Naive thymus-derived CD4-positive, alpha-beta T cell (primary cell): ENCODE measurements at regions not wholly inside any gene's neighbourhood (a gene's known extent, or its start where the extent isn't known, plus 50 kb on each side); places are given as distances from the start of the nearest gene placed in this dataset.

Source experiments
- ATAC-seq: fragments of 150-1000 bp; cut with Tn5 transposase; 2 replicates; pipeline ENCODE4 v1.10.0; 2021; ENCODE audit warnings: mild to moderate bottlenecking, moderate library complexity
- CTCF ChIA-PET: fragments of 350-600 bp; sonication (Branson Sonifier 250); formaldehyde crosslinking; loops from one replicate; lab custom pipeline; 2021; ENCODE audit warnings: antibody characterized with exemption; lab: Charles Lee
- POLR2A ChIA-PET: fragments of 350-600 bp; sonication (Branson Sonifier 250); formaldehyde crosslinking; loops from one replicate; lab custom pipeline; 2021; ENCODE audit warnings: antibody characterized with exemption, inconsistent platforms; lab: Charles Lee
- DNase-seq, 9 donors: peaks; one replicate each; pipeline versions ENCODE4 v3.0.0 to v3.0.0-alpha.2; 2020 to 2022; ENCODE audit warnings: mixed read lengths in 1 of 9
- H3K27ac ChIP-seq: one replicate; pipeline ENCODE4 v1.7.0; 2013; ENCODE audit warnings: mild to moderate bottlenecking, low read depth, low read length, moderate library complexity
- H3K27me3 ChIP-seq, 2 donors: one replicate each; pipeline ENCODE4 v1.7.0; 2013; ENCODE audit warnings: low read length in 2 of 2, mild to moderate bottlenecking in 2 of 2, moderate library complexity in 2 of 2; ENCODE audit not compliant: control insufficient read depth in 2 of 2, insufficient read depth in 2 of 2
- H3K36me3 ChIP-seq, 3 experiments: 1 replicate in 2 of 3; 2 replicates in 1 of 3; pipeline ENCODE4 v1.7.0; 2013; ENCODE audit warnings: low read length in 3 of 3, mild to moderate bottlenecking in 3 of 3, moderate library complexity in 1 of 3; ENCODE audit not compliant: insufficient read depth in 3 of 3, control insufficient read depth in 2 of 3
- H3K4me1 ChIP-seq, 2 donors: one replicate each; pipeline ENCODE4 v1.7.0; 2013; ENCODE audit warnings: low read length in 2 of 2, mild to moderate bottlenecking in 2 of 2, moderate library complexity in 1 of 2; ENCODE audit not compliant: control insufficient read depth in 2 of 2, insufficient read depth in 2 of 2
- H3K4me3 ChIP-seq: 2 replicates; pipeline ENCODE4 v1.7.0; 2013; ENCODE audit warnings: mild to moderate bottlenecking, low read length
- H3K9me3 ChIP-seq, 3 experiments: 1 replicate in 2 of 3; 2 replicates in 1 of 3; pipeline ENCODE4 v1.7.0; 2013; ENCODE audit warnings: low read length in 3 of 3; ENCODE audit not compliant: control insufficient read depth in 2 of 3
- H3K27ac Mint-ChIP-seq, 9 donors: one replicate each; pipeline ENCODE4 v1.8.0; 2020 to 2022; ENCODE audit warnings: mixed read lengths in 9 of 9, mild to moderate bottlenecking in 8 of 9, moderate library complexity in 5 of 9, inconsistent platforms in 2 of 9
- H3K27me3 Mint-ChIP-seq, 5 donors: one replicate each; pipeline ENCODE4 v1.8.0; 2021 to 2022; ENCODE audit warnings: mixed read lengths in 5 of 5, mild to moderate bottlenecking in 1 of 5
- H3K36me3 Mint-ChIP-seq, 5 donors: one replicate each; pipeline ENCODE4 v1.8.0; 2020 to 2022; ENCODE audit warnings: mixed read lengths in 5 of 5, mild to moderate bottlenecking in 3 of 5, inconsistent platforms in 1 of 5
- H3K4me1 Mint-ChIP-seq, 7 donors: one replicate each; pipeline ENCODE4 v1.8.0; 2020 to 2022; ENCODE audit warnings: mixed read lengths in 7 of 7, mild to moderate bottlenecking in 3 of 7, inconsistent platforms in 1 of 7
- H3K4me3 Mint-ChIP-seq, 10 donors: one replicate each; pipeline ENCODE4 v1.8.0; 2020 to 2022; ENCODE audit warnings: mild to moderate bottlenecking in 10 of 10, mixed read lengths in 10 of 10, moderate library complexity in 6 of 10, inconsistent platforms in 2 of 10
- H3K9me3 Mint-ChIP-seq, 11 donors: one replicate each; pipeline ENCODE4 v1.8.0; 2020 to 2022; ENCODE audit warnings: mixed read lengths in 11 of 11, mild to moderate bottlenecking in 4 of 11, inconsistent platforms in 1 of 11, moderate library complexity in 1 of 11
- intact Hi-C, 2 donors: fragments of 100-400 bp; cut with micrococcal nuclease; formaldehyde crosslinking; loops; one replicate each; pipeline ENCODE4 v1.15.1; 2023

DNA sequence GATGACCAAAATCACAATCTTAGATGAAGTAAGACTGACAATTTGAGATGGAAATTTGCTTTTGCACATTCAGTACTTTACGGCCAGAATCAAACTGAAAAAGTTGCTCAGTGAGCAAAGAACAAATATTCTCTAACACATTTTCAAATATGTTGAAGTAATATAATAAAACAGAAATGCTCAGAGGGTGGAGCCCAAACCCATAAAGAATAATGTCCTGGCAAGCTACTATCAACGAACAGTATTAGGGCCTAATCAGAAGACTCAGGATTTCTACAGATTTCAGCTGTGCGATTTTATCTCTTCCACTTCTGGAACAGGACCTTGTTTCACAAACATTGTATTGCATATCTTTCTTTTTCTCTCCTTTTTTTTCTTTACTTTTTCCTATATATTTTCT lies 505.0 kb downstream of the TECRL start:
- CTCF ChIA-PET, result no interaction called here
- Histone ChIP-seq H3K36me3 (no peaks in the 10 kb centered on the region), H3K9me3 (no peaks in the 10 kb centered on the region), H3K4me1 (no peaks in the 10 kb centered on the region), H3K27me3 (no peaks in the 10 kb centered on the region), H3K27ac (no peak overlapping the region), H3K4me3 (no peak overlapping the region)
- no peak overlapping the region for H3K27ac Mint-ChIP-seq
- H3K4me3 Mint-ChIP-seq, result no peak overlapping the region
- H3K36me3 Mint-ChIP-seq, result no peaks in the 10 kb centered on the region
- POLR2A ChIA-PET, result interaction anchor here (0.6 kb wide), 1 partner anchor 30 kb away, joined by 3 read pairs; no protein-coding TSS in a partner anchor
- DNase-seq (no peak), ATAC-seq (no peak)
- H3K4me1 Mint-ChIP-seq, result no peaks in the 10 kb centered on the region
- no peaks in the 10 kb centered on the region for H3K27me3 Mint-ChIP-seq
- intact Hi-C loops, result no loop called here
- H3K9me3 Mint-ChIP-seq, result peaks cover 3 to 31% (median 8%) of the 10 kb centered on the region in 11 donors

DNA sequence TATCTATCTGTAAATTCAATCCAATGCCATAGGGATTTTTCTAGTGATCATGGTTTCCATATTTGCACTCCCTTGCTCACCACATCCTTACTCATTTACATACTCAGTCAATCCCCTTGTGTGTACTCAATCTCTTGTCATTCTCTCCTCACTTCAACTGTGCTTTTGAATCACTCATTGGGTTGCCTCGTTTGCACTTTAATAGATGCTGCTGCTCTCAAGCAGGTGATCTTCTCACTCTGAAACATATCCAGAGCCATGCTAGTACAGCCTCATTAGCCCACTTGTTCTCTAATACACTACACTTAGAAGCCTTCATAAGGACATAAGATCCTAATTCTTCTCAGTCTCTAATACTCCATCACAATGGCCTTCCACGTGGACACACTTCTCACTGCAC lies 507.9 kb downstream of the TECRL start:
- POLR2A ChIA-PET, result no interaction called here
- Histone ChIP-seq H3K27me3 (no peaks in the 10 kb centered on the region), H3K36me3 (no peaks in the 10 kb centered on the region), H3K4me3 (no peak overlapping the region), H3K27ac (no peak overlapping the region), H3K4me1 (no peaks in the 10 kb centered on the region), H3K9me3 (no peaks in the 10 kb centered on the region)
- Mint-ChIP-seq H3K4me3 (no peak overlapping the region), H3K9me3 (peaks cover 3 to 35% (median 12%) of the 10 kb centered on the region in 11 donors), H3K4me1 (no peaks in the 10 kb centered on the region), H3K27me3 (no peaks in the 10 kb centered on the region), H3K27ac (no peak overlapping the region), H3K36me3 (no peaks in the 10 kb centered on the region)
- intact Hi-C loops, result no loop called here
- CTCF ChIA-PET, result no interaction called here
- ATAC-seq, result no peak
- no peak for DNase-seq

GRCh38 chr4:63898961-63899360 lies 510.3 kb downstream of the TECRL start:
- H3K27me3 ChIP-seq, result no peaks in the 10 kb centered on the region
- no peak overlapping the region for H3K4me3 ChIP-seq
- H3K27ac ChIP-seq, result no peak overlapping the region
- Mint-ChIP-seq H3K27me3 (no peaks in the 10 kb centered on the region), H3K36me3 (no peaks in the 10 kb centered on the region), H3K27ac (no peak overlapping the region), H3K4me3 (no peak overlapping the region), H3K4me1 (no peaks in the 10 kb centered on the region), H3K9me3 (peaks cover 3 to 27% (median 11%) of the 10 kb centered on the region in 11 donors)
- no peak for DNase-seq
- no peak for ATAC-seq
- no peaks in the 10 kb centered on the region for H3K4me1 ChIP-seq
- ChIA-PET POLR2A (no interaction called here), CTCF (no interaction called here)
- H3K9me3 ChIP-seq, result peaks cover 0 to 4% (median 0%) of the 10 kb centered on the region in 3 experiments
- intact Hi-C loops, result no loop called here
- H3K36me3 ChIP-seq, result no peaks in the 10 kb centered on the region

GRCh38 chr4:63894161-63894560 lies 515.1 kb downstream of the TECRL start:
- ChIA-PET POLR2A (no interaction called here), CTCF (no interaction called here)
- intact Hi-C loops, result no loop called here
- peaks cover 0 to 4% (median 0%) of the 10 kb centered on the region in 3 experiments for H3K9me3 ChIP-seq
- Mint-ChIP-seq H3K4me3 (no peak overlapping the region), H3K27me3 (no peaks in the 10 kb centered on the region), H3K9me3 (peaks cover 3 to 32% (median 9%) of the 10 kb centered on the region in 11 donors), H3K27ac (no peak overlapping the region), H3K4me1 (no peaks in the 10 kb centered on the region), H3K36me3 (no peaks in the 10 kb centered on the region)
- H3K27me3 ChIP-seq, result no peaks in the 10 kb centered on the region
- H3K4me3 ChIP-seq, result no peak overlapping the region
- ATAC-seq (no peak), DNase-seq (no peak)
- no peaks in the 10 kb centered on the region for H3K36me3 ChIP-seq
- H3K27ac ChIP-seq, result no peak overlapping the region
- no peaks in the 10 kb centered on the region for H3K4me1 ChIP-seq

DNA sequence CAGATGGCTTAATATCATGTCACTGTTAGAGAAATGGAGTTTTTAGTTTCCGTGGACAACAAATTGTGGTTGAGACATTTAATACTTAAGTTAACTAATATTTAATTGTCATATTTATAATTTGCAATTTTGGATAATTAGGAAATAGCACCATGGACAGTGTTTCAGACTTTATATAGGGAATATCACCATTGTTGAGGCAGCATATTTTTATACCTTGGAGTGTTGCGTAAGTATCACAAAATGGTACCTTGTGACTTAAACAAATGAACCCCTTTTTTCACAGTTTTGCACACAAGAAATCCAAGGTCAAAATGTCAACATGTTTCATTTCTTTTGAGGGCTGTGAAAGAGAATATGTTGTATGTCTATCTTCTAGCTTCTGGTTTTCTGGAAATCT lies 539.9 kb downstream of the TECRL start:
- Histone ChIP-seq H3K9me3 (no peaks in the 10 kb centered on the region), H3K36me3 (no peaks in the 10 kb centered on the region), H3K4me3 (no peak overlapping the region), H3K27me3 (no peaks in the 10 kb centered on the region), H3K27ac (no peak overlapping the region), H3K4me1 (no peaks in the 10 kb centered on the region)
- H3K27ac Mint-ChIP-seq, result no peak overlapping the region
- H3K4me3 Mint-ChIP-seq, result no peak overlapping the region
- H3K9me3 Mint-ChIP-seq, result peaks cover 2 to 19% (median 6%) of the 10 kb centered on the region in 11 donors
- no peaks in the 10 kb centered on the region for H3K4me1 Mint-ChIP-seq
- H3K36me3 Mint-ChIP-seq, result no peaks in the 10 kb centered on the region
- DNase-seq (no peak), ATAC-seq (no peak)
- CTCF ChIA-PET, result no interaction called here
- intact Hi-C loops, result loop anchor here in 1 of 2 donors (10.0 kb wide), 1 partner anchor 55 kb away; no protein-coding TSS in a partner anchor
- H3K27me3 Mint-ChIP-seq, result no peaks in the 10 kb centered on the region
- POLR2A ChIA-PET, result no interaction called here

- ATAC-seq (no peak), DNase-seq (no peak)
- no peaks in the 10 kb centered on the region for H3K9me3 ChIP-seq
- no peak overlapping the region for H3K4me3 Mint-ChIP-seq
- no peaks in the 10 kb centered on the region for H3K4me1 ChIP-seq
- no peaks in the 10 kb centered on the region for H3K36me3 ChIP-seq
- H3K36me3 Mint-ChIP-seq, result no peaks in the 10 kb centered on the region
- no peak overlapping the region for H3K4me3 ChIP-seq
- intact Hi-C loops, result loop anchor here in 1 of 2 donors (1.0 kb wide), 1 partner anchor 23 kb away; no protein-coding TSS in a partner anchor
- ChIA-PET CTCF (no interaction called here), POLR2A (interaction anchor here (0.6 kb wide), 1 partner anchor 14 kb away, joined by 3 read pairs; no protein-coding TSS in a partner anchor)
- no peaks in the 10 kb centered on the region for H3K27me3 ChIP-seq
- H3K4me1 Mint-ChIP-seq, result no peaks in the 10 kb centered on the region
- H3K27ac ChIP-seq, result no peak overlapping the region
- no peak overlapping the region for H3K27ac Mint-ChIP-seq
- H3K27me3 Mint-ChIP-seq, result no peaks in the 10 kb centered on the region
- peaks cover 0 to 10% (median 0%) of the 10 kb centered on the region in 11 donors for H3K9me3 Mint-ChIP-seq
Observed at GRCh38 chr4:63851496-63851895, 557.8 kb downstream of the TECRL start.

DNA sequence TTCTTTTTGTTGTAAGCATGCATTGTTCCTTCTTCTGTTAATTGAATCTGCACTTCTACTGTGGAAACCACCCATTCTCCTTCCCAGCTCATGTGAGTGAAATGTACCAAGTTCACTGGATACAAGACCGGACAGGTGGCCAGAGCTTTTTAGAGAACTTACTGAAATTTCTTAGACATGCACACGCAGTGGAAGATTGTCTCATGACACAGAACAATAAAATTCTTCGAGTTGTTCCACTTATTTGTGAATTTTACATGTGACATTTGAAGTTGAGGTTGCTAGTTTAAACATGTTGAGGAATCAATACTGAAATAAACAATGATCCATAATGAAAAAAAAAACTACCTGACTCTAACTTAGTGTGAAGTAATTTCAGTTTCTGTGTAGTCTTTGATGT lies 568.0 kb downstream of the TECRL start:
- Mint-ChIP-seq H3K27me3 (no peaks in the 10 kb centered on the region), H3K27ac (no peak overlapping the region), H3K4me3 (no peak overlapping the region), H3K36me3 (no peaks in the 10 kb centered on the region), H3K4me1 (no peaks in the 10 kb centered on the region), H3K9me3 (peaks cover 0 to 12% (median 0%) of the 10 kb centered on the region in 11 donors)
- intact Hi-C loops, result no loop called here
- ChIA-PET CTCF (no interaction called here), POLR2A (no interaction called here)
- no peaks in the 10 kb centered on the region for H3K27me3 ChIP-seq
- H3K36me3 ChIP-seq, result no peaks in the 10 kb centered on the region
- no peak overlapping the region for H3K4me3 ChIP-seq
- no peaks in the 10 kb centered on the region for H3K9me3 ChIP-seq
- no peak for ATAC-seq
- H3K27ac ChIP-seq, result no peak overlapping the region
- no peaks in the 10 kb centered on the region for H3K4me1 ChIP-seq
- no peak for DNase-seq
